ENCODE measurements at regions not wholly inside any gene's neighbourhood (a gene's known extent, or its start where the extent isn't known, plus 50 kb on each side); places are given as distances from the start of the nearest gene placed in this dataset.

- ATAC-seq (ENCODE audit: insufficient read depth, low read depth) (no peak), DNase-seq (no peak)
- Histone ChIP-seq H3K4me1 (ENCODE audit: insufficient read depth, low read length) (no peaks in the 10 kb centered on the region), H3K79me2 (ENCODE audit: insufficient read depth, low read length) (no peaks in the 10 kb centered on the region), H3K4me2 (ENCODE audit: insufficient read depth, low read length) (no peak overlapping the region), H3K9ac (ENCODE audit: low read depth, low read length) (no peak overlapping the region), H3K27me3 (ENCODE audit: insufficient read depth, low read length, poor library complexity) (no peaks in the 10 kb centered on the region), H3K4me3 (ENCODE audit: low read depth in 1 of 2, low read length in 2 of 2) (no peak overlapping the region), H4K20me1 (ENCODE audit: insufficient read depth, low read length) (no peaks in the 10 kb centered on the region), H3K36me3 (ENCODE audit: insufficient read depth, low read length) (no peaks in the 10 kb centered on the region), H3K27ac (ENCODE audit: low read length) (no peak overlapping the region), H2AFZ (ENCODE audit: low read depth, low read length) (no peak overlapping the region), H3K9me3 (ENCODE audit: insufficient read depth, low read length, severe bottlenecking) (no peaks in the 10 kb centered on the region)
- no peak for TF ChIP-seq EZH2 (IDR thresholded peaks at IDR 0.05; ENCODE audit: borderline replicate concordance, low read depth, low read length, severe bottlenecking)
- TF ChIP-seq, protein P1, sequence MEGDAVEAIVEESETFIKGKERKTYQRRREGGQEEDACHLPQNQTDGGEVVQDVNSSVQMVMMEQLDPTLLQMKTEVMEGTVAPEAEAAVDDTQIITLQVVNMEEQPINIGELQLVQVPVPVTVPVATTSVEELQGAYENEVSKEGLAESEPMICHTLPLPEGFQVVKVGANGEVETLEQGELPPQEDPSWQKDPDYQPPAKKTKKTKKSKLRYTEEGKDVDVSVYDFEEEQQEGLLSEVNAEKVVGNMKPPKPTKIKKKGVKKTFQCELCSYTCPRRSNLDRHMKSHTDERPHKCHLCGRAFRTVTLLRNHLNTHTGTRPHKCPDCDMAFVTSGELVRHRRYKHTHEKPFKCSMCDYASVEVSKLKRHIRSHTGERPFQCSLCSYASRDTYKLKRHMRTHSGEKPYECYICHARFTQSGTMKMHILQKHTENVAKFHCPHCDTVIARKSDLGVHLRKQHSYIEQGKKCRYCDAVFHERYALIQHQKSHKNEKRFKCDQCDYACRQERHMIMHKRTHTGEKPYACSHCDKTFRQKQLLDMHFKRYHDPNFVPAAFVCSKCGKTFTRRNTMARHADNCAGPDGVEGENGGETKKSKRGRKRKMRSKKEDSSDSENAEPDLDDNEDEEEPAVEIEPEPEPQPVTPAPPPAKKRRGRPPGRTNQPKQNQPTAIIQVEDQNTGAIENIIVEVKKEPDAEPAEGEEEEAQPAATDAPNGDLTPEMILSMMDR (IDR thresholded peaks at IDR 0.05; ENCODE audit: borderline replicate concordance, extremely low read depth, low read length, poor library complexity, severe bottlenecking), result no peak
These were observed 1171.8 kb downstream of the AMY1C start for GRCh38 chr1:104921525-104921924.

- ATAC-seq (ENCODE audit: insufficient read depth, low read depth), result no peak
- DNase-seq, result no peak
- no peak overlapping the region for H2AFZ ChIP-seq (ENCODE audit: low read depth, low read length)
- no peaks in the 10 kb centered on the region for H3K4me1 ChIP-seq (ENCODE audit: insufficient read depth, low read length)
- H3K27ac ChIP-seq (ENCODE audit: low read length), result no peak overlapping the region
- H3K4me2 ChIP-seq (ENCODE audit: insufficient read depth, low read length), result no peak overlapping the region
- no peak overlapping the region for H3K4me3 ChIP-seq (ENCODE audit: low read depth in 1 of 2, low read length in 2 of 2)
- no peaks in the 10 kb centered on the region for H4K20me1 ChIP-seq (ENCODE audit: insufficient read depth, low read length)
- no peaks in the 10 kb centered on the region for H3K27me3 ChIP-seq (ENCODE audit: insufficient read depth, low read length, poor library complexity)
- H3K79me2 ChIP-seq (ENCODE audit: insufficient read depth, low read length), result no peaks in the 10 kb centered on the region
- TF ChIP-seq EZH2 (IDR thresholded peaks at IDR 0.05; ENCODE audit: borderline replicate concordance, low read depth, low read length, severe bottlenecking), result no peak
- TF ChIP-seq, protein P1 (IDR thresholded peaks at IDR 0.05; ENCODE audit: borderline replicate concordance, extremely low read depth, low read length, poor library complexity, severe bottlenecking), result no peak
- H3K36me3 ChIP-seq (ENCODE audit: insufficient read depth, low read length), result no peaks in the 10 kb centered on the region
- H3K9ac ChIP-seq (ENCODE audit: low read depth, low read length), result no peak overlapping the region
- no peaks in the 10 kb centered on the region for H3K9me3 ChIP-seq (ENCODE audit: insufficient read depth, low read length, severe bottlenecking)
These were observed 1173.4 kb downstream of the AMY1C start for GRCh38 chr1:104923075-104923474.

- no peak overlapping the region for H3K27ac ChIP-seq (ENCODE audit: low read length)
- no peaks in the 10 kb centered on the region for H3K9me3 ChIP-seq (ENCODE audit: insufficient read depth, low read length, severe bottlenecking)
- no peaks in the 10 kb centered on the region for H3K79me2 ChIP-seq (ENCODE audit: insufficient read depth, low read length)
- ATAC-seq (ENCODE audit: insufficient read depth, low read depth) (no peak), DNase-seq (no peak)
- H4K20me1 ChIP-seq (ENCODE audit: insufficient read depth, low read length), result no peaks in the 10 kb centered on the region
- no peaks in the 10 kb centered on the region for H3K27me3 ChIP-seq (ENCODE audit: insufficient read depth, low read length, poor library complexity)
- no peak overlapping the region for H3K4me3 ChIP-seq (ENCODE audit: low read depth in 1 of 2, low read length in 2 of 2)
- no peaks in the 10 kb centered on the region for H3K4me1 ChIP-seq (ENCODE audit: insufficient read depth, low read length)
- H3K9ac ChIP-seq (ENCODE audit: low read depth, low read length), result no peak overlapping the region
- H3K4me2 ChIP-seq (ENCODE audit: insufficient read depth, low read length), result no peak overlapping the region
- no peaks in the 10 kb centered on the region for H3K36me3 ChIP-seq (ENCODE audit: insufficient read depth, low read length)
- no peak overlapping the region for H2AFZ ChIP-seq (ENCODE audit: low read depth, low read length)
- TF ChIP-seq, protein P1 (IDR thresholded peaks at IDR 0.05; ENCODE audit: borderline replicate concordance, extremely low read depth, low read length, poor library complexity, severe bottlenecking), result no peak
- TF ChIP-seq EZH2 (IDR thresholded peaks at IDR 0.05; ENCODE audit: borderline replicate concordance, low read depth, low read length, severe bottlenecking), result no peak
These were observed 1179.6 kb downstream of the AMY1C start for GRCh38 chr1:104929280-104929679.
